NCI-H2107 treated with DMSO at 0.1 percent for 48 hours (cell line): ENCODE measurements at regions not wholly inside any gene's neighbourhood (a gene's known extent, or its start where the extent isn't known, plus 50 kb on each side); places are given as distances from the start of the nearest gene placed in this dataset.
"Not testable (repeated sequence)": the region's sequence is repeated elsewhere in the genome, so short reads cannot be mapped to it uniquely, and the experiment has no call there.

Experiments
- DNase-seq: peaks from one replicate; lab custom pipeline; 2025; ENCODE audit not compliant: unreplicated experiment; lab: John Stamatoyannopoulos, UW

- no peak for DNase-seq
Observed at GRCh38 chr12:82529101-82529500, 157.6 kb upstream of the TMTC2 start.

GRCh38 chr12:82529954-82530353, 156.8 kb upstream of the TMTC2 start:
- DNase-seq: no peak

GRCh38 chr12:82530394-82530793, 156.3 kb upstream of the TMTC2 start:
- DNase-seq: no peak

- no peak for DNase-seq
Observed at GRCh38 chr12:82533341-82533740, 153.4 kb upstream of the TMTC2 start.

GRCh38 chr12:82537436-82537835, 149.3 kb upstream of the TMTC2 start:
- no peak for DNase-seq

- DNase-seq: no peak
Observed at GRCh38 chr12:82554529-82554928, 132.2 kb upstream of the TMTC2 start.

- DNase-seq: no peak
Observed at GRCh38 chr12:82555699-82556098, 131.0 kb upstream of the TMTC2 start.

- no peak for DNase-seq
Observed at GRCh38 chr12:82565966-82566365, 120.7 kb upstream of the TMTC2 start.

- DNase-seq: no peak
Observed at GRCh38 chr12:82567688-82568087, 119.0 kb upstream of the TMTC2 start.

- DNase-seq: no peak
Observed at GRCh38 chr12:82574191-82574590, 112.5 kb upstream of the TMTC2 start.

- no peak for DNase-seq
Observed at GRCh38 chr12:82578725-82579124, 108.0 kb upstream of the TMTC2 start.

GRCh38 chr12:82583756-82584155, 103.0 kb upstream of the TMTC2 start:
- no peak for DNase-seq

GRCh38 chr12:82593143-82593542, 93.6 kb upstream of the TMTC2 start:
- peak; percentile 13 for DNase-seq

- DNase-seq: peak; percentile 95
Observed at GRCh38 chr12:82593901-82594396, 92.8 kb upstream of the TMTC2 start.

GRCh38 chr12:82595941-82596340, 90.8 kb upstream of the TMTC2 start:
- no peak for DNase-seq

- DNase-seq: peak; percentile 97
Observed at GRCh38 chr12:82596483-82596882, 90.2 kb upstream of the TMTC2 start.

GRCh38 chr12:82600379-82600778, 86.3 kb upstream of the TMTC2 start:
- no peak for DNase-seq

- DNase-seq: not testable (repeated sequence)
Observed at GRCh38 chr12:82603647-82604046, 83.1 kb upstream of the TMTC2 start.

- DNase-seq: no peak
Observed at GRCh38 chr12:82605115-82605514, 81.6 kb upstream of the TMTC2 start.

- DNase-seq: no peak
Observed at GRCh38 chr12:82608706-82609105, 78.0 kb upstream of the TMTC2 start.

GRCh38 chr12:82609234-82609914, 77.3 kb upstream of the TMTC2 start:
- no peak for DNase-seq

- no peak for DNase-seq
Observed at GRCh38 chr12:82619644-82620043, 67.1 kb upstream of the TMTC2 start.

- DNase-seq: no peak
Observed at GRCh38 chr12:82620917-82621316, 65.8 kb upstream of the TMTC2 start.
